C4-2B (cell line): ENCODE measurements at regions not wholly inside any gene's neighbourhood (a gene's known extent, or its start where the extent isn't known, plus 50 kb on each side); places are given as distances from the start of the nearest gene placed in this dataset.

Experiments
- CTCF ChIP-seq: fragments of 450-650 bp; conservative IDR thresholded peaks from 2 replicates; pipeline ENCODE4 v1.5.1; 2017; ENCODE audit warnings: mild to moderate bottlenecking
- ZFX ChIP-seq: fragments of 450-650 bp; IDR thresholded peaks from 2 replicates; pipeline ENCODE4 v1.6.1; 2017

- TF ChIP-seq CTCF (no peak), ZFX (no peak)
These were observed 1386.2 kb upstream of the ACVR2A start for GRCh38 chr2:146458585-146458984.
